GM12865 (cell line): ENCODE measurements at regions not wholly inside any gene's neighbourhood (a gene's known extent, or its start where the extent isn't known, plus 50 kb on each side); places are given as distances from the start of the nearest gene placed in this dataset.
A peak's percentile ranks its signal among the peaks of the same experiment; 100 is the strongest.
"Not testable (repeated sequence)": the region's sequence is repeated elsewhere in the genome, so short reads cannot be mapped to it uniquely, and the experiment has no call there.

Experiments
- DNase-seq: peaks from one replicate; pipeline ENCODE4 v3.0.0; 2010; ENCODE audit warnings: low read depth
- H3K4me3 ChIP-seq: 2 replicates; pipeline ENCODE4 v1.5.1; 2011; ENCODE audit warnings: mild to moderate bottlenecking, low read depth, low read length, control low read depth
- TF ChIP-seq, protein P1 (sequence below): IDR thresholded peaks from 2 replicates; pipeline ENCODE4 v1.5.1; 2011; ENCODE audit warnings: low read length, control low read depth, low read depth, inconsistent platforms; ENCODE audit not compliant: insufficient read depth; ENCODE audit errors: missing control alignments

DNA sequence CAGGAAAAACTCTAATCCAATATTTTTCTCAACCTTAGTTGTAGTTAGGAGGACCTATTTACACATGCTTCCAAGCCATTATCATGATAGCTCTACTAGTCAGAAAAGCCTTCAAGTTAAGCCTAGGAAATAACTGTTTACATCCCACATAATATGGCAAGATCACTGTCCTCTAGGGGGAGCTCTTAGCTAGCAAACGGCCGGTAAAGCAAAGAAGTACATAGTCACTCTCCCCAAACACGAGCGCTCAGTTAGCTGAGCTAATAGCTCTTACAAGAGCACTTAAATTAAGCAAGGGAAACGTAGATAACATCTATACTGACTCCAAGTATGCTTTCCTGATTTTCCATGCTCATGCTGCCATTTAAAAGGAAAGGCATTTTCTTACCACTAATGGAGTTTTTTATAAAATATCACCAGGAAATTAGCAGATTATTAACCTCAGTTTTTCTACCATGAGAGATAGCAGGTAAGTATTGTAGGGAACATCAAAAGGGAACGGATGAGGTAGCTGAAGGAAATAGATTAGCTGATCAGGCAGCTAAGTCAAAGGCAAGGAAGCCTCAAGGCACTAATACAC is 100.6 kb upstream of the PABPC3 start:
- no peak overlapping the region for H3K4me3 ChIP-seq
- DNase-seq: peak; percentile 84
- TF ChIP-seq, protein P1, sequence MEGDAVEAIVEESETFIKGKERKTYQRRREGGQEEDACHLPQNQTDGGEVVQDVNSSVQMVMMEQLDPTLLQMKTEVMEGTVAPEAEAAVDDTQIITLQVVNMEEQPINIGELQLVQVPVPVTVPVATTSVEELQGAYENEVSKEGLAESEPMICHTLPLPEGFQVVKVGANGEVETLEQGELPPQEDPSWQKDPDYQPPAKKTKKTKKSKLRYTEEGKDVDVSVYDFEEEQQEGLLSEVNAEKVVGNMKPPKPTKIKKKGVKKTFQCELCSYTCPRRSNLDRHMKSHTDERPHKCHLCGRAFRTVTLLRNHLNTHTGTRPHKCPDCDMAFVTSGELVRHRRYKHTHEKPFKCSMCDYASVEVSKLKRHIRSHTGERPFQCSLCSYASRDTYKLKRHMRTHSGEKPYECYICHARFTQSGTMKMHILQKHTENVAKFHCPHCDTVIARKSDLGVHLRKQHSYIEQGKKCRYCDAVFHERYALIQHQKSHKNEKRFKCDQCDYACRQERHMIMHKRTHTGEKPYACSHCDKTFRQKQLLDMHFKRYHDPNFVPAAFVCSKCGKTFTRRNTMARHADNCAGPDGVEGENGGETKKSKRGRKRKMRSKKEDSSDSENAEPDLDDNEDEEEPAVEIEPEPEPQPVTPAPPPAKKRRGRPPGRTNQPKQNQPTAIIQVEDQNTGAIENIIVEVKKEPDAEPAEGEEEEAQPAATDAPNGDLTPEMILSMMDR: peak; percentile 88

DNA sequence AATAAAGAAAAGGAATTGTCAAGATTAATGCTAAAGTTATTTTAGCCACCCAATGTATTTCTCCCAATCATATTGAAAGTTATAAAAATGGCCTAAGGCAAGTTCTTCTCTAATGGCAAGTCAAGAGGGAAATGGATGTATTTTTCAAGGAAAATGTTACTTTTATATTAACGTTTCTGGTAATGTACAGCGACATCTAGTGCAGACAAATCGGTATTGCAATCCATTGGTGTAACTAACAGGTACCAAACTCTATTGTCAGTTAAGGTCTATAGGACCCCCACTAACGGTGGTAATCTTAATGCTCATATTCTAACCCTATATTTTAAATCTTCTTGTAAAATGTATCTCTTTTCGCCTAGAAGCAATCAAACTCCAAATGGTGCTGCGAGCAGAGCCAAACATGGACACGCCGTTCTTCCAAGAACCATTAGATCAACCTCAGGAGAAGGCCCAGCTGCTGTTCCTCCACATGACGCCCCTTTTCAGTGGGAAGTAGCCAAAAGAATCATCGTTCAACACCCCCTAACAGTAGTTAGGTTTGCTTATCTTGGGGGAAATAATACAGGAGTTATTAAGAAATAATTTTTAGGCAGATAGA is 98.5 kb upstream of the PABPC3 start:
- no peak overlapping the region for H3K4me3 ChIP-seq
- peak; percentile 39 for DNase-seq
- TF ChIP-seq, protein P1: peak; percentile 63

DNA sequence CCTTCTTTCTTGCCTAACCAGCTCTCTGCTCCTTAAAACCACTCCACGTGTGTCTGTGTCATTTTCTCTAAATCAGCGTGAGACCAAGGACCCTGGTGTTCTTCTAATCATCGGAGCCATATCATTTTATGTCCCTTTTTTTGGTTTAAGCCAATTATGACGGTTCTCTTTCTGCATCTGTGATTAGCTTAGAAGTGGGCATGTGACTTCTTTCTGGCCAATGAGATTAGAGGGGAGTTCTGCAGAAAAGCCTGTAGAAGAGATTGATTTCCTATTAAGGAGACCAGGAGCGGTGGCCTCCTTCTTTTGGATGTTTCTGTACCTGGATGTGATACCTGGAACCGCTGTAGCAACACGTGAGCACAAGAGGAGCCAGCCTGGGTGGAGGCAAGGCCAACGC is 97.5 kb upstream of the PABPC3 start:
- TF ChIP-seq, protein P1: no peak
- no peak for DNase-seq

DNA sequence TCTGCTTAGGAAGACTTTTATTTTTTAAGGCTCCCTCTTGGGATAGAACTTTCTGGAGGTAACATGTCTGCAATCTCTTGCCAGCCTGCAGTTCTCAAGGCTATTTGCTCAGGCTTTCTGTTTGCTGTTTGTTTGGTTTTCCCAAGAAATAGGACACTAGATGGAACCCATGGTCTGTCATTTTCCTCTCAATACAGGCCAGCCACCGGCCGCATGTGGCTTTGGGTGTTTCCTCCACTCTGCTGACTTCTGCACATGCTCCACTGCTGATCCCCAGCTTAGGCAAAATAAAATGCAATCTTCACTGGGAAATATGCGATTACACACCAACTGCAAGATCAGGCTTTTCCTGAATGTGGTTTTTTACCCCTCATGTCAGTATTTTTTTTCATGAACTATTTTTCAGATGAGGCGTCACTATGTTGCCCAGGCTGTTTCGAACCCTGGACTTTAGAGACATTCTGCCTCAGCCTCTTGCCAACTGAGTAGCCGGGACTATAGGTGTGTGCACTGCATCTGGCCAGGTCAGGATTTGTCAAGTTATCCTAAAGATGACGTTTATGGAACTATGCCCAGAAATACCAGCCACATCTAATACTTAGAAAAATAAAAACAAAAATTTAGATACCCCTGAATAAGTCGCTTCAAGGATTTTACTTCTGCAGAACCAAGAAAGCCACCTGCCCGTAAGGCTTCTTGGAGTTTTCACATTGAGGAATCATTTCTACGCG is 94.3 kb upstream of the PABPC3 start:
- TF ChIP-seq, protein P1: no peak
- no peak overlapping the region for H3K4me3 ChIP-seq
- no peak for DNase-seq

More for the DNA sequence above, 97.5 kb upstream of the PABPC3 start:
- H3K4me3 ChIP-seq: no peak overlapping the region

DNA sequence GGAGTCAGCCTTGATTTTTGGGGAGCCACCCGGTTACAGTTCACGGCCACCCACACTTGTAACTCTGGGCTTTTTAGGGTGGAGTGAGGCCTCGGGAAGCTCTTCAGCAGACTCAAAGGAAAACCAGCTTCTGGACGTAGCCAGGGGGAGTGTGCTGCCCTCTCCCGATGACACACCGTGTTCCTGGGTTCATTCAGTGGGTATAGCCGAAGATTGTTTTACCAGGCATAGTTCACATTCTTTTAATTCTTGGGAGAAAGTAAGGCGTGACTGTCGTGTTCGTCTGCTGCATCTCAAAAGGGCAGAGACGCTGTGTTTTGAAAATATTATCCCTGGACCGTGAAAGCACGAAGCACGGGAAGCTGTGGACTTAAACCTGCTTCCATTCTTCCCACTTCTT is 93.6 kb upstream of the PABPC3 start:
- not testable (repeated sequence) for DNase-seq, H3K4me3 ChIP-seq

DNA sequence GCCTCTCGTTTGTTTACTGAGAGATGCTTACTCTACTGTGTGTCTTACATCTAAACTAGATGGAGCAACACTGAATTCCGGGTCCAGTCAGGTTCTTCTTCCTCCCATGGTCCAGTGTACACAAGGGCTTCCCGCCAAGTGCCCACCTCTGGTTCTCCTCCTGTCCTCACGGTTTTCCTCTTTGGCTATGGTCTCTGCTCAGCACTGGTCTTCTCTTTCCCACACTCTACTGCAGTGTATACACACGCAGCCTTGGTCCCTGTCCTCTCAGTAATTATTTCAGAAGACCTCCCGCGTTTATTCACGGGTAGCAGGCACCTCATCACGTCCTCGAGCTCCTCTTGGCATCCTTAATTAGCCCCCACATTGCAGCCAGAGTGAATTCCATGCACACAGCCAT is 91.4 kb upstream of the PABPC3 start:
- not testable (repeated sequence) for H3K4me3 ChIP-seq, DNase-seq

DNA sequence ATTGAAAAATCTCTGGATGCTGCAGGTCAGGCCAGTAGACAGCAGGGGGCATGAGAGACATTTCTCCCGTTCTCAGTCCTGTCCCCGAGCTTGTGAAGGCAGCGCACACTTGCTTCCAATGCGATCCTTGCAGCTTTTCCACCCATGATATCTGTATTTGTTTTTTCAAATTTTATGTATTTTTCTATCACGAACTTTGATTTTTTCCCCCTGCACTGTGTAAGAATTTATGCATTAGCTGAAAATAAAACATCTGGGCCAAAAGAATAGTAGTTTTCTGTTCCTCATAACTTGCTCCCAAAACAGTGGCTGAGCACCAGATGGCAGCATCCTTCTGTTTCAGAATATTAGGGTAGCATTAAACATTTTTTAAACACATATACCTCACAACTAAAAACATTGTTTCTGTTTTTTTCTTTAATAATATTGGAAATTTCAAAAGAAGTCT is 90.9 kb upstream of the PABPC3 start:
- peak; percentile 37 for DNase-seq
- TF ChIP-seq, protein P1: peak; percentile 15
- H3K4me3 ChIP-seq: not testable (repeated sequence)

DNA sequence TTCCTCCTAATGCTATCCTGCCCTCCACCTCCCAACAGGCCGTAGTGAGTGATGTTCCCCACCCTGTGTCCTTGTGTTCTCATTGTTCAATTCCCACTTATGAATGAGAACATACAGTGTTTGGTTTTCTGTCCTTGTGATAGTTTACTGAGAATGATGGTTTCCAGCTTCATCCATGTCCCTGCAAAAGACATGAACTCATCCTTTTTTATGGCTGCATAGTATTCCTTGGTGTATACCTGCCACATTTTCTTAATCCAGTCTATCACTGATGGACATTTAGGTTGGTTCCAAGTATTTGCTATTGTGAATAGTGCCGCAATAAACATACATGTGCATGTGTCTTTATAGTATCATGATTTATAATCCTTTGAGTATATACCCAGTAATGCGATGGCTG is 88.5 kb upstream of the PABPC3 start:
- DNase-seq, H3K4me3 ChIP-seq: not testable (repeated sequence)

DNA sequence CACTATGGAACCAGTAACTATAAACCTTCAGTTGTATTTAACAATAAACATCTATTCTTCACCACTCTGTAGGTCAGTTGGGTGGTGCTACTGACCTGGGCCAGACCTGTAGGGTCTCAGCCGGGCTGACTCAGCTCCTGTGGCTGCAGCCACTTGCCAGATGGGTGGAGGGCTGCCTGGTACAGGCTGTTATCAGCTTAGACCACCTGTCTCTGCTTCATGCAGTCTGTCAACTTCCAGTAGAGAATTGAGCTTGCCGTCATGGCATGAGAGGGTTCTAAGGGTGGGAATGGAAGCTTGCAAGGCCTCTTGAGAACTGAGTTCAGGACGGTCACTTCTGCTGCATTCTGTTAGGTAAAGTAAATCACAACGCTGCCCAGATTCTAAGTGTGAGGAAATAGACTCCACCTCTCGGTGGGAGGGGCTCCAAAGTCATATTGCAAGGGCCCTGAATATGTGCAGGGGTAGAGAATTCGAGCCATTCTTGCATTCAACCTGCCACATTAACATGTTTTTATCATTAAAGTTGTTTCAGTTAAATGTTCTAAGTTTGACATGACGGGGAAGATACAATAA is 81.5 kb upstream of the PABPC3 start:
- not testable (repeated sequence) for H3K4me3 ChIP-seq, DNase-seq

DNA sequence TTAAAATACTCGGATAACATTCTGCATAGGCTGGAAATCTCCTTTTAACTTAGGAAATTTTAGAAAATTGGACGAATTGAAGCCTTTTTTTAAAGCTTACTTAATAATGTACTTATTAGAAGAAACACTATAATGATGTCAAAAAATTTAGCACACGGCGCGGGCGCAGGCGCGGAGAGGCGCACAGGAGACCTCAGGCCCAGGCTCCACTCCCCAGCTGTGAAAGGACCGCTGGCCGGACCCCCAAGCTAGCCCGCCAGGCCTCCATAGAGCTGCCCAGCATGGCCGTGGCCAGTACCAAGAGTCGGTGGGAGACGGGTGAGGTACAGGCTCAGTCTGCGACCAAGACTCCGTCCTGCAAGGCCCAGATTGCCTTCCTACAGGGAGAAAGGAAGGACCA is 78.8 kb upstream of the PABPC3 start:
- not testable (repeated sequence) for DNase-seq, H3K4me3 ChIP-seq

DNA sequence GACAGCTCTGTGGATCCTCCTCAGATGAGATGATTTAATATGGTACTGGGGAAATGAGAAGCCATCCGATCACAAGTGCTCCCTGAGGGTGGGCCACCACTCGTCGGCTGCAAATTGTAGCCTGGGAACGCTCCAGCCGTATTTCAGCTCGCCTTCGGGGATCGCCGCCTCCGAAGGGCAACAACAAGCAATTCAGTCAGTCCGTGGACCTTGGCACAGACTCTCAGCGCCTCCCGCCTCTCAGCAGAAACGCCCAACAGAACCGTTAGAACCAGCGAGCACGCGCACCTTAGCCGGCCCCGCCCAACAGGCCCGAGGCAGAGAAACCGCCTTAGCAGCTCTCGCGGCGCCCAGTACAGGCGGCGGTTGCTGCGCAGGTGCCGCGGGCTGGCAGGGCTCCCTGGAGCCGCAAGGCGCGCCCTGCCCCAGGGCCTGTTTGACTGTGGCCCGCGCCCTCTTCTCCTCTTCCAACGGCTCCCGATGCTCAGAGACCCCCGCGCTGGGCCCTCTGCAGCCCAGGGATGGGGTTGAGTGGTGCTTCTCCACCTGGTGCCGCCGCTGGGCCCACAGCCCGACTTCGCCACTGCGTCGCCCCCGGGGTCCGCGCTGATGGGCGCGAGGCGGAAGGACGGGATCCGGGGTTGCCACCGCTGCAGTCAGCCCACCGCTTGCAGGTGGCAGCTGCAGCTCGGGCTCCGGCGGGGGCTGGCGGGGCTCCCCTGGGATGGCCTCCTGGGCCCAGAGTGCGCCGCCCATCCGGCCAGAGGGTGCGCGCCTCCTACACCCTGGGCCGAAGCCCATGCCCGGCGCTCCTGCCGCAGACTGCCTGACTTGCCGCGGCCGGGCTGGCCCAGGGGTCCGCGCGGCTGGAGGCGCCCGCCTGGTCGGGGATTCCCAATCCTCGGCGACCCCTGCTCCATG is 77.9 kb upstream of the PABPC3 start:
- peak; percentile 63 for DNase-seq
- H3K4me3 ChIP-seq: peak overlapping the region; percentile 39
